ENCODE measurements at regions not wholly inside any gene's neighbourhood (a gene's known extent, or its start where the extent isn't known, plus 50 kb on each side); places are given as distances from the start of the nearest gene placed in this dataset.

GRCh38 chr16:5509336-5509735, 411.7 kb upstream of the EEF2KMT start:
- no peak for DNase-seq (ENCODE audit: low spot score)
- H3K36me3 Mint-ChIP-seq (ENCODE audit: low read depth): no peaks in the 10 kb centered on the region
- no peak overlapping the region for H3K27ac Mint-ChIP-seq (ENCODE audit: unreplicated experiment)
- no peaks in the 10 kb centered on the region for H3K27me3 Mint-ChIP-seq (ENCODE audit: low read depth)
- no peak for TF ChIP-seq CTCF (IDR thresholded peaks at IDR 0.05)
- peaks cover 23% of the 10 kb centered on the region for H3K9me3 Mint-ChIP-seq (ENCODE audit: low read depth)
- no peaks in the 10 kb centered on the region for H3K4me1 Mint-ChIP-seq (ENCODE audit: low read depth)
- no peak overlapping the region for H3K4me3 Mint-ChIP-seq (ENCODE audit: unreplicated experiment)

- H3K4me3 Mint-ChIP-seq (ENCODE audit: unreplicated experiment): no peak overlapping the region
- no peak overlapping the region for H3K27ac Mint-ChIP-seq (ENCODE audit: unreplicated experiment)
- H3K9me3 Mint-ChIP-seq (ENCODE audit: low read depth): peaks cover 19% of the 10 kb centered on the region
- H3K36me3 Mint-ChIP-seq (ENCODE audit: low read depth): no peaks in the 10 kb centered on the region
- no peak for DNase-seq (ENCODE audit: low spot score)
- H3K4me1 Mint-ChIP-seq (ENCODE audit: low read depth): no peaks in the 10 kb centered on the region
- no peaks in the 10 kb centered on the region for H3K27me3 Mint-ChIP-seq (ENCODE audit: low read depth)
- no peak for TF ChIP-seq CTCF (IDR thresholded peaks at IDR 0.05)
Observed at GRCh38 chr16:5508371-5508770, 410.8 kb upstream of the EEF2KMT start.

DNA sequence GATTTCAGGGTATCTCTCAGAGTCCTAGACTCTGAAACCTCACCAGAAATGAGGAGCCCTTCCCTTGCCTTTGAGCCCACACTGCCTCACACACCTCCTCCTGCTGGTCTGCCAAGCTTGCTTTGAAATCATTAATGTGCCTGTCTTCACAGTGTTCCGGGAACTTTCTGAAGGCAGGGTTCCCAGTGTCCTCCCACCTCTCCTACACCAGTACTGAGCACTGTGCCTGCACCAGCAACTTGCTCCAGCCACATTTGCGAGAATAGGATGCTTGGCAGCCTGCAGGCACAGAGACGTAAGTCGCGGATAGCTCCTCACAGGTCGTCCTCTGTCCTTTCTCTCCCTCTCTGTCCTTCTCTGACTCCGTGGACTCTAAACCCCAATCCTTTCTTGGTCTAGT, 408.4 kb upstream of the EEF2KMT start:
- Mint-ChIP-seq H3K4me3 (ENCODE audit: unreplicated experiment) (no peak overlapping the region), H3K9me3 (ENCODE audit: low read depth) (peaks cover 8% of the 10 kb centered on the region), H3K36me3 (ENCODE audit: low read depth) (no peaks in the 10 kb centered on the region), H3K27me3 (ENCODE audit: low read depth) (no peaks in the 10 kb centered on the region), H3K27ac (ENCODE audit: unreplicated experiment) (no peak overlapping the region), H3K4me1 (ENCODE audit: low read depth) (no peaks in the 10 kb centered on the region)
- no peak for TF ChIP-seq CTCF (IDR thresholded peaks at IDR 0.05)
- no peak for DNase-seq (ENCODE audit: low spot score)

GRCh38 chr16:5505091-5505887, 407.7 kb upstream of the EEF2KMT start:
- no peak for TF ChIP-seq CTCF (IDR thresholded peaks at IDR 0.05)
- no peaks in the 10 kb centered on the region for H3K27me3 Mint-ChIP-seq (ENCODE audit: low read depth)
- H3K4me1 Mint-ChIP-seq (ENCODE audit: low read depth): no peaks in the 10 kb centered on the region
- peaks cover 12% of the 10 kb centered on the region for H3K9me3 Mint-ChIP-seq (ENCODE audit: low read depth)
- no peak for DNase-seq (ENCODE audit: low spot score)
- H3K36me3 Mint-ChIP-seq (ENCODE audit: low read depth): no peaks in the 10 kb centered on the region
- no peak overlapping the region for H3K27ac Mint-ChIP-seq (ENCODE audit: unreplicated experiment)
- no peak overlapping the region for H3K4me3 Mint-ChIP-seq (ENCODE audit: unreplicated experiment)

GRCh38 chr16:5504064-5504781, 406.6 kb upstream of the EEF2KMT start:
- no peak for TF ChIP-seq CTCF (IDR thresholded peaks at IDR 0.05)
- Mint-ChIP-seq H3K9me3 (ENCODE audit: low read depth) (peaks cover 7% of the 10 kb centered on the region), H3K4me3 (ENCODE audit: unreplicated experiment) (no peak overlapping the region), H3K27me3 (ENCODE audit: low read depth) (peaks cover 1% of the 10 kb centered on the region), H3K27ac (ENCODE audit: unreplicated experiment) (no peak overlapping the region), H3K4me1 (ENCODE audit: low read depth) (no peaks in the 10 kb centered on the region), H3K36me3 (ENCODE audit: low read depth) (no peaks in the 10 kb centered on the region)
- no peak for DNase-seq (ENCODE audit: low spot score)

Measured in chondrocyte (in vitro differentiated cells).